ENCODE measurements at regions not wholly inside any gene's neighbourhood (a gene's known extent, or its start where the extent isn't known, plus 50 kb on each side); places are given as distances from the start of the nearest gene placed in this dataset.

DNA sequence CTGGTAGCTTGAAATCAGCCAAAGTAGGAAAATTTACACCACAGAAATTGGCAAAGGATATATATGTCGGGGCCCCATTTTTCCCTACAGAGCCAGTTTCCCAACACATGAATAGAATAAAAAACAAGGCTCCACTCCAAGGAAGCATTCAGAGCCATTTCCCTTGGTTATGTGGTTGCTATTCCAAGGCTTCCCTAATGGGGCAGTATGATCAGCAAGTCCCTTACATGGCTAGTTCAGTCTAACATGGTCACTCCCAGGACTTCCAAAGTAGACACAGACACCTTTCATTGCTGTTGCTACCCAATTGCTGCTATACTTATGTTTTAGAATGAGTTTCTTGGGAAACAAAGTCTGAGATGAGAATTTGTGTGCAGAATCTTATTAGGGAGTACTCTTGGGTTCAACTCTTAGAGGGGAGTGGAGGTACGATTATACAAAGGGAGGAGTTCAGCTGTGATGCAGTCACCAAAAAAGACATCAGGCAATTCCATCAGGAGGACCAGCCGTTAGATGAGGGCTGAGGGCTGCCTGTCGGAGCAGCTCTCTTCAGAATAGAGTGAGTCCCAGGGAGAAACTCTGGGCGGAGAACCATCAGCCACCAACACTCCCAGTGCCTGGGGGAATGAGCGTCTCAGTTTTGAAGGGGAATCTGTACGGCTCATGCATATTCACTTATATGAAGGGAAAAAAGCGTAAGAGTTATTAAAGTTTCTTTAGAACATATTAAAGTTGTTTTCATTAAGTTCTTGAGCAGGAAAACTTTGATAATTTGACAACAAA, 92.9 kb downstream of the C21orf91 start:
- no peak for TF ChIP-seq CTCF (IDR thresholded peaks at IDR 0.05)
- TF ChIP-seq POLR2AphosphoS5 (IDR thresholded peaks at IDR 0.05; ENCODE audit: insufficient read depth in 1 of 2, low read depth in 1 of 2), result no peak
- TF ChIP-seq POLR2A (IDR thresholded peaks at IDR 0.05), result no peak
